ENCODE measurements at regions not wholly inside any gene's neighbourhood (a gene's known extent, or its start where the extent isn't known, plus 50 kb on each side); places are given as distances from the start of the nearest gene placed in this dataset.

GRCh38 chr2:39540414-39540813, 103.3 kb upstream of the MAP4K3 start:
- no peak for DNase-seq

GRCh38 chr2:39541011-39541930, 104.2 kb upstream of the MAP4K3 start:
- no peak for DNase-seq

GRCh38 chr2:39542523-39542922, 105.4 kb upstream of the MAP4K3 start:
- no peak for DNase-seq

- DNase-seq: no peak
These were observed 108.9 kb upstream of the MAP4K3 start for GRCh38 chr2:39545957-39546356.

GRCh38 chr2:39546409-39546808, 109.3 kb upstream of the MAP4K3 start:
- no peak for DNase-seq

- DNase-seq: peak; percentile 32
These were observed 109.9 kb upstream of the MAP4K3 start for GRCh38 chr2:39546937-39547336.

GRCh38 chr2:39547811-39548719, 111.0 kb upstream of the MAP4K3 start:
- peak; percentile 94 for DNase-seq

GRCh38 chr2:39549000-39549399, 111.9 kb upstream of the MAP4K3 start:
- no peak for DNase-seq

- no peak for DNase-seq
These were observed 112.8 kb upstream of the MAP4K3 start for GRCh38 chr2:39549718-39550464.

GRCh38 chr2:39550701-39551285, 113.7 kb upstream of the MAP4K3 start:
- DNase-seq: peak; percentile 48

GRCh38 chr2:39558906-39559305, 106.8 kb upstream of the TMEM178A start:
- DNase-seq: no peak

- DNase-seq: no peak
These were observed 102.1 kb upstream of the TMEM178A start for GRCh38 chr2:39563572-39563971.

GRCh38 chr2:39567507-39567906, 98.2 kb upstream of the TMEM178A start:
- DNase-seq: no peak

GRCh38 chr2:39568116-39568515, 97.6 kb upstream of the TMEM178A start:
- DNase-seq: no peak

GRCh38 chr2:39568561-39569006, 97.1 kb upstream of the TMEM178A start:
- DNase-seq: peak; percentile 86

GRCh38 chr2:39570130-39570555, 95.6 kb upstream of the TMEM178A start:
- DNase-seq: no peak

GRCh38 chr2:39570614-39571013, 95.1 kb upstream of the TMEM178A start:
- no peak for DNase-seq

GRCh38 chr2:39571111-39571731, 94.5 kb upstream of the TMEM178A start:
- DNase-seq: no peak

GRCh38 chr2:39573276-39573675, 92.4 kb upstream of the TMEM178A start:
- DNase-seq: no peak

- no peak for DNase-seq
These were observed 83.9 kb upstream of the TMEM178A start for GRCh38 chr2:39581866-39582265.

GRCh38 chr2:39583213-39583612, 82.5 kb upstream of the TMEM178A start:
- no peak for DNase-seq

GRCh38 chr2:39583781-39584180, 81.9 kb upstream of the TMEM178A start:
- DNase-seq: no peak

Data from EL (cell line).